ENCODE measurements at regions not wholly inside any gene's neighbourhood (a gene's known extent, or its start where the extent isn't known, plus 50 kb on each side); places are given as distances from the start of the nearest gene placed in this dataset.

DNA sequence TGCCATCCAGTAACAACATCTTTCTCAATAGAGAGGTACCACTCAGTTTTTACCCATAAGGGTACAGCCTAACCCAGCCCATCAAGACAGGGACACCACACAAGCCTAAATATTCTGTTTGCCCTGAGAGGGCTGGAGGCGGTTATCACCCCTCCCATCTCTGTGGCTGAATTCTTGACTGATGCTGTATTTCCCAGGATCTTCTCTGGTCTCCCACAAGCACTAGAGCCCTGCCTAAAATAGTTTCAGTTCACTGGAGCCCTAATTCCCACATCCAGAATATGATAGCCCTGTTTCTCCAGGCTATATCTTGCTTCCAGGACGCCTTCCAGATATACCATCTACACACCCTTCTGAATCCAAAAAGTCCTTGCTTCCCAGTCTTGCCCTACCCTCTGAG lies 91.6 kb upstream of the NMU start:
- TF ChIP-seq EZH2phosphoT487 (IDR thresholded peaks at IDR 0.05; ENCODE audit: insufficient read depth, low read depth) (no peak), EZH2 (IDR thresholded peaks at IDR 0.05; ENCODE audit: insufficient read depth, poor library complexity, severe bottlenecking) (no peak)
